A673 (cell line): ENCODE measurements at regions not wholly inside any gene's neighbourhood (a gene's known extent, or its start where the extent isn't known, plus 50 kb on each side); places are given as distances from the start of the nearest gene placed in this dataset.

Experiments
- CTCF ChIP-seq: fragments of 300-800, 200-600 bp; sonication (generic); conservative IDR thresholded peaks from 2 replicates; pipeline ENCODE4 v1.5.1; 2017; ENCODE audit warnings: low read depth, mild to moderate bottlenecking, antibody characterized with exemption, low read length, moderate library complexity, mixed read lengths
- EZH2 ChIP-seq: fragments of 200-600 bp; sonication (generic); IDR thresholded peaks from 2 replicates; pipeline ENCODE4 v1.6.1; 2017; ENCODE audit warnings: borderline replicate concordance, low read depth, mild to moderate bottlenecking, mixed read lengths, antibody characterized with exemption, low read length; ENCODE audit not compliant: poor library complexity, severe bottlenecking

- TF ChIP-seq CTCF, result no peak
- TF ChIP-seq EZH2, result no peak
Observed at GRCh38 chr7:22913158-22913557, 90.5 kb upstream of the TOMM7 start.
